CD4-positive, alpha-beta T cell treated with Interleukin-6 at 100 ng/mL for 8 hours (primary cell): ENCODE measurements at regions not wholly inside any gene's neighbourhood (a gene's known extent, or its start where the extent isn't known, plus 50 kb on each side); places are given as distances from the start of the nearest gene placed in this dataset.
"Not testable (repeated sequence)": the region's sequence is repeated elsewhere in the genome, so short reads cannot be mapped to it uniquely, and the experiment has no call there.

ENCODE experiments used
- DNase-seq: peaks from one replicate; pipeline ENCODE4 v3.0.0-alpha.2; 2020; ENCODE audit warnings: mixed read lengths, low spot score

DNA sequence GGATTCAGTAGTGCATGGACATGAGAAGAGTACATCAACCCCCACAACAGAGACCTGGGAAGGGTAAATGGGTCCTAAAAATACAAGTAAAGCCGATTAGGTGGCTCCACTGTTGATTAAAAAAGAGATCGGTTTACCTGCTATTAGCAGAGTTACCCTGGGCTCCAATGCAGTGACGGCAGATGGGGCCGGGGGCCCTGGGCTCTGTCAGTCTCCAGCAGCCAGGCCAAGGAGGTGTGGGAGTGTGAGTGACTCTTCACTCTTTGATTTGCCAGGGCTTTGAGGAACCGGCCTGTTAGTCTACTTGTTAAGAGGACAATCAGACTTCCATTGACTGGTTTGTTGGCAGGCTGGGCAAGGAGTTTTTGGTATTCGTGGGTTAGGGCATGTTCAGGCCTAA, 1368.7 kb downstream of the UQCRFS1 start:
- DNase-seq = no peak

DNA sequence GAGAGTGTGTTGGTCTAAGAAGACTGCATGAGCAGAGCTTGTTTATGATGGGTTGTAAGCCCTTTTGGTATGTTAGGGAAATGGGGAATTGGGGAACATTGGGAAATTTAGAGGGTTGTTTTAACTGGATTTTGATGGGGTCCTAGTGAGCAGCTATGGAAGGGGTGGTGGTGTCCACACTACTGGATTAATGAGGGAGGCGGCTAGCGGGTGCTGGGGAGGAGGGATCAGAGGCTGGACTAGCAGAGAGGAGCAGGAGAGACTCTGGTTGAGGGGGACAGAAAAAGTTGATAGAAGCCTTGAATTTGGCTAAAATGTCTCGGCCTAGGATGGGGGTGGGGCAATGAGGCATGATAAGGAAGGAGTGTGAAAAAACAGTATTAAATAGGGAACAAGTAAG, 1369.1 kb downstream of the UQCRFS1 start:
- DNase-seq = no peak

DNA sequence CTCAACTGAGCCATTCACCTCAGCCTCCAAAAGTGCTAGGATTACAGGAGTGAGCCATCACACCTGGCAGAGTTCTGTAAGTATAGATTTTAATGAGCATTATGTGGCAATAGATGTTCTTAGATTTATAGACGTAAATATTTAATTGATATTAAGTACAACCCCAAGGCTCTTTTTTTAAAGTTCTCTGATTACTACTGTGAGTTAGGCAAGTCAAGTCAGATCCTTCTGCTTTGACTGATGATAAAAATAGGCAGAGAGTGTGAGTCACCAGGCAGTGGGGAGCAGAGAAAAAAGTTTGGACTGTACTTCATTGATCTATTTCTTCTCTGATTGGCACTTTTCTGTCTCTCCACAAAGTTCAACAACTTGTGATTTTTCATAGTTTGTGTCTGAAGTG, 1379.9 kb downstream of the UQCRFS1 start:
- DNase-seq = no peak

- DNase-seq = no peak
Observed at GRCh38 chr19:27828829-27829228, 1384.1 kb downstream of the UQCRFS1 start.

DNA sequence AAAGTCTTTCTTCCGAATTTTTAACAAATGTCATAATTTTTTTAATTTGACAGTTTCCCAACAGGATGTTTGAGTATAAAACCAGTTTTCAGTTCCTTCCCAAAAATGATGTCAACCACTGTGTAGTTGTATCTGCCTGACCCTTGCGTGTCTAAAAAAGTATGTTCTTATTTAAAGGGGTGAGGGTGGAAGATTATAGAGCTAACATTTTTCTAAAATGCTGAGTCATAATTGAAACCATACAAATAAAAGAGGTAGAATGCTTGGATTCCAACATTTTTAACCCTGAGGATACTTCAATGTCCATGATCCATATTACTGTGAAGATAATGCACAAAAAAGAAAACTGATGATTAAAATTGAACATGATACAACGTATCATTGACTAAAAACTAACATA, 1388.8 kb downstream of the UQCRFS1 start:
- DNase-seq = no peak

DNA sequence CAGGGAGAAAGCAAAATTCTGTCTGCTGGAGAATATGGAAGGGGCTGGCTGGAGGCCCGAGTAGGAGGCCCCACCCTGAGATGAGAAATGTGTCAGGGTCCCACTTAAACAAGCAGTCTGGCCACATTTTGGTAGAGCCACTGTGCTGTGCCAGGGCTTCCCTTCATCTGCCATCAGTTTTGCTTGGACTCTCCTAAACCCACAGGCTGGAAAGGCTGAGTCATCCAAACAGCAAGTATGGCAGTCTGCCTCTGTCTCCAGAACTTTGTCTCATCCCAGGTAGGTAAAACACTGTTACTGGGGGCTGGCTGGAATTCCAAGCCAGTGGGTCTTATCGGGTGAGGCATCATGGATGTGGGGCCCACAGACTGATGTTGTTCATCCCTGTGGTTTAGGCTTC, 1390.6 kb downstream of the UQCRFS1 start:
- DNase-seq = no peak

- DNase-seq = no peak
Observed at GRCh38 chr19:27821418-27822018, 1391.4 kb downstream of the UQCRFS1 start.

DNA sequence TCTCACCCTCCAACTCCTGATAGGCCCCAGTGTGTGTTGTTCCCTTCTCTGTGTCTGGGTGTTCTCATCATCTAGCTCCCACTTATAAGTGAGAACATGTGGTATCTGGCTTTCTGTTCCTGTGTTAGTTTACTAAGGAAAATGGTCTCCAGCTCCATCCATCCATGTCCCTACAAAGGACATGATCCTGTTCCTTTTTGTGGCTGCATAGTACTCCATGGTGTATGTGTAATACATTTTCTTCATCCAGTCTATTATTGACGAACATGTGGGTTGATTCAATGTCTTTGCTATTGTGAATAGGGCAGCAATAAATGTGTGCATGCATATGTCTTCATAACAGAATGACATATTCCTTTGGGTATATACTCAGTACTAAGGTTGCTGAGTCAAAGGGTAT, 1397.0 kb downstream of the UQCRFS1 start:
- DNase-seq = no peak

- not testable (repeated sequence) for DNase-seq
Observed at GRCh38 chr19:27814834-27815233, 1398.1 kb downstream of the UQCRFS1 start.

DNA sequence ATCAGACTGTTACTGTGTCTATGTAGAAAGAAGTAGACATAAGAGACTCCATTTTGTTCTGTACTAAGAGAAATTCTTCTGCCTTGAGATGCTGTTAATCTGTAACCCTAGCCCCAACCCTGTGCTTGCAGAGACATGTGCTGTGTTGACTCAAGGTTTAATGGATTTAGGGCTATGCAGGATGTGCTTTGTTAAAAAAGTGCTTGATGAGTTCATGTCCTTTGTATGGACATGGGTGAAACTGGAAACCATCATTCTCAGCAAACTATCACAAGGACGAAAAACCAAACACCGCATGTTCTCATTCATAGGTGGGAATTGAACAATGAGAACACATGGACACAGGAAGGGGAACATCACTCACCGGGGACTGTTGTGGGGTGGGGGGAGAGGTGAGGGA, 1398.7 kb downstream of the UQCRFS1 start:
- not testable (repeated sequence) for DNase-seq

DNA sequence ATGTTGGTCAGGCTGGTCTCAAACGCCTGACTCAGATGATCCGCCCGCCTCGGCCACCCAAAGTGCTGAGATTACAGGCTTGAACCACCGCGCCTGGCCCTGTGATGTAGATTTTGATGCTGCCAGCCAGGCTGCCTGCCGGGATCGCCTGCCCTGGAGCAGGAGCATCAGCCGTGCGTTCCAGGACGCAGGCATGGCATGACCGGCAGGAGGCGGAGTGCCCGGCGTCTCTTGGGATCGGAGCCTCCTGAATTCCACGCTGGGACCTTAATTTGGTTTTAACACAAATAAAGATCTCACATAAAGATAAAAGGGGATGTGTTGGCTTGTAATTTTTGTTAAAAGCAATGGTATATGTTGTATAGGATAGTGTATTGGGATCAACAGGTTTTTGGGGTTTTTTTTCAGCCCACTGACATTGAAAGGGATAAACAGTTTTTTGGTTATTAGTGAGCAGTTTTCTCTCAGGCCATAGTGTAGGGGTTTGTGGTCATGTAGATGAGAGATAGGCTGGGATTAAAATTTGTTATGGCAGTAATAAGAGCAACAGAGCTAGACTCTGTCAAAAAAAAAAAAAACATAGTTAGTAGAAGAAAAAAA, 1406.4 kb downstream of the UQCRFS1 start:
- no peak for DNase-seq

DNA sequence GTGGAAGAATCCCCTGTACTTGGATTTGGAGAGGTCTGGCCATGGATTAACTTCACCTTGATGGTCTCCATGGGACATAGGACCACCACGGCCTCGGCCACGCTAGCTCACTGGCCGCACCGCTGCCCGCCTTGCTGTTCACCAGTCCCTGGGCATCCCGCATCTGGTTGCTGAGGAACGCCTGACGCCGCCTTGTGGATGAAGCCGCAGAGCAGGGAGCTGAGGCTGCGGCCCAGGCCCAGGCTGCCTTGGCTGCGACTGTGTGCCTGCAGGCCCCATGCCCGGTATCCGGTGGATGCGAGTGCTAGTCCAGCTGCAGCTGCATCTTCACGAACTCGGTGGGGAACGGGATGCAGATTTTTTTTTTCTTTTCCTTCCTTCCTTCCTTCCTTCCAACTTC, 1407.1 kb downstream of the UQCRFS1 start:
- no peak for DNase-seq

GRCh38 chr19:27802293-27802692, 1410.7 kb downstream of the UQCRFS1 start:
- DNase-seq = not testable (repeated sequence)

DNA sequence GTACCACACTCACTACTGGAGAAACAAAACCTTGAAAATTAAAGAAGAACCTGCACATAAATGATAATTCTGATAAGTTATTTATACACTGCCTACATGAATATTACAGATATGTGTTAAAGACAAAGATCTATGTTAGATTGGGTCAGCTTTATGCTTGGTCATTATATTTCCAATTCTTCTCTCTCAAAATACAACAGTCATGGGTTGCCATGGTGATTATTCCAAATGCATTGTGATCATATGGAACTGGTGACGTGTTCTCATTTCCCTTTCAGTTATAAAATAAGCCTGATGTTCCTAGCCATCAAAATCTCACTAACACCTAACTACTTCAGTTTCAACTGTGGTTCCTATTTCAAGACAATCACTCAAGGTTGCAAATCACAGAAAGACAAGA, 1416.4 kb downstream of the UQCRFS1 start:
- DNase-seq = no peak

DNA sequence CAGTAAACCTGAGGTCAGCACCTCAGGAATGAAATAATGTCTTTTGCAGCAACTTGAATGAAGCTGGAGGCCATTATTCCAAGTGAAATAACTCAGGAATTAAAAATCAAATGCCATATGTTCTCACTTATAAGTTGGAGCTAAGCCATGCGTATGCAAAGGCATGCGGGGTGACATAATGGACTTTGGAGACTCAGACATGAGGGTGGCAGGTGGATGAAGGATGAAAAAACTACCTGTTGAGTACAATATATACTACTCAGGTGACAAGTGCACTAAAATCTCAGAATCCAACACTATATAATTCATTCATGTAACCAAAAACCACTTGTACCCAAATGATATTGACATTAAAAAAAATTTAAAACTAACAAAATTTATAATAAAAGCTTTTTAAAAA, 1416.9 kb downstream of the UQCRFS1 start:
- no peak for DNase-seq

DNA sequence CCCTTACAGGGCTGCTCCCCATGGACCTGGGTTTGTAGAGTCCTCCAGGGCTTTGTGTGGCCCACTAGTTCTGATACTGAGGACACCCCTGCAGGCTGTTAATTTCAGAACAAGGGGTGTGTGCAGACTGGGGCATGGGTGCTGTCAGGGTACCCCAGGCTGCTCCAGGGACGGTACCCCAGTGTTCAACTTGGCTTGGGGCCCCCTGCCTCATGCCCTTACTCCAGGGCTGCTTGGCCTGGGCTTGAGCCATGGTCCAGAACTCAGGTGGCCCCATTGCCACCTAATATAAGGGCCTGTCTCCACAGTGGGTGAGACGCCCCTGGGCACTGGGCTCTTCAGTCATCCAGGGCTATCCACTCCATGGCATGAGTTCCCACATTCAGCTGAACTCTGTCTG, 1417.6 kb downstream of the UQCRFS1 start:
- DNase-seq = no peak

- DNase-seq = no peak
Observed at GRCh38 chr19:27794494-27795042, 1418.4 kb downstream of the UQCRFS1 start.

DNA sequence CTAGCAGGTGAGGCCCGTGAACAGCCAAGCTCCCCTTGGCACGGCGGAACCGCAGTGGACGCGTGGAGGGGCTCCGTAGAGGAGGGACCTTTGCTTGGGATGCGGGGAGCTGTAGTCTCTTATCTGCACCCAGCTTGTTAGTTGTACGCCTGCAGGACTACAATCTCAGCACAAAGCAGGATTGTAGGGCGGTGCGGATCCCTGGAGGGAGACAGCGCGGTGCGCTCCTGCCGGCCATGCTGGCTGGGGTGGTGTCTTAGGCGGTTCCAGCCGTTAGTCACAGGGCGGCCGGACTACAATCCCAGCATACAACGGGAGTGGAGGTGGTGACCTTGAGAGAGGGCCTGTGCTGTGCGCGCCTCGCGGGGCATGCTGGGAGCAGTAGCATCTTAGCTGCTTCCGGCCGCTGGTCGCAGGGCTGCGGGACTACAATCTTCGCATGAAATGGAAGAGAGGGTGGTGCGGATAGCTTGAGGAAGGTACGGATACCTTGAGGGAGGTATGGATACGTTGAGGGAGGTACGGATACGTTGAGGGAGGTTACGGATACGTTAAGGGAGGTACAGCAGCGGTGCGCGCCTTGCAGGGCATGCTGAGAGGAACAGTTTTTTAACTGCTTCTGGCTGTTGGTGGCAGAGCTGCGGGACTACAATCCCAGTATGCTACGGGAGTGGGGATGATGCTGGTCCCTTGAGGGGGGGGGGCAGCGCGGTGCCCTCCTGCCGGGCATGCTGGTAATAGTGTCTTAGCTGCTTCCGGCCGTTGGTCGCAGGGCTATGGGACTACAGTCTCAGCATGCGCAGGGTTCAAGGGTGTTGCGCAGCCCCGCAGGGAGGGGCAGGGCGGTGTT, 1419.1 kb downstream of the UQCRFS1 start:
- peak; percentile 91 for DNase-seq

- DNase-seq = peak; percentile 67
Observed at GRCh38 chr19:27793128-27793643, 1419.8 kb downstream of the UQCRFS1 start.

DNA sequence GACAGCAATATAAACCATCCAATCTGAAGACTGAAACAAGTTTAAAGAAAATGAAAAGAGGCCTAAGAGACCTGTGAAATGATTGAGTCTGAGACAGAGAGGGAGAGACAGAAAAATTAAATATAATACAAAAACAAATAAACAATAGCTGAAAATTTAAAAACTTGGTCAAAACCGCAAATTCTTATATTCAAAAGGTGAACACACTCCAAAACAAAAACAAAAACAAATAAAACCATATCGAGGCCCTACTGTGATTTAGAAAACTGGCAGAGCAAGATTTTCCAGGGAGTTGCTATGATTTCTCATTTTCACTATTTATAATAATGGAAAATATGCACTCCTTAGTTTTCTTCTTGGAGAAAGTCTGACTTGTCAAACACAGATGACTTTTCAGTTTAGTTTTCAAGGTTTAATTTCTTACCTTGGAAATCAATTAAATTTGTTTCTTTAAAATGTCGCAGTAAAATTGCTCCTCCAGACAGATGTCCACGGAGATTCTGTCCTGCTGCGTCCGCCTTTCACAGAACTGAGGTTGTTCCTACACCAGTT, 1420.3 kb downstream of the UQCRFS1 start:
- no peak for DNase-seq

- no peak for DNase-seq
Observed at GRCh38 chr19:27780367-27781075, 1432.4 kb downstream of the UQCRFS1 start.

DNA sequence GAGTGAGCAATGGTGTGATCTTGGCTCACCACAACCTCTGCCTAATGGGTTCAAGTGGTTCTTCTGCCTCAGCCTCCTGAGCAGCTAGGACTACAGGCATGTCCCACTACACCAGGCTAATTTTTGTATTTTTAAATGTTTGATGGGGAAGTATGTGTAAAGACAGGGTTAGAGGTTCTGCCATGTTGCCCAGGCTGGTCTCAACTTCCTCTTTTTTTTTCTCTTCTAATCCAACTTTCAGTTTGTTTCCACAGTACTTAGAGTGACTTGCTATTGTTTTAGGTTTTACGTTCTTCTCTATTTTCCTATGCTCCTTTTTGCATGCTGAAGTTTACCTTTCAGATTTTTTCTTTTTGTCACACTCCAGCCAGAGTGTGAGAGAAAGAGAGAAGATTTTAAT, 1433.0 kb downstream of the UQCRFS1 start:
- no peak for DNase-seq
